HUES64 (cell line): ENCODE measurements at regions not wholly inside any gene's neighbourhood (a gene's known extent, or its start where the extent isn't known, plus 50 kb on each side); places are given as distances from the start of the nearest gene placed in this dataset.
"Not testable (repeated sequence)": the region's sequence is repeated elsewhere in the genome, so short reads cannot be mapped to it uniquely, and the experiment has no call there.

Source experiments
- H3K27ac ChIP-seq: 2 replicates; pipeline ENCODE4 v1.7.0; 2013; ENCODE audit warnings: low read depth, low read length, inconsistent platforms
- H3K27me3 ChIP-seq: 2 replicates; pipeline ENCODE4 v1.6.1; 2013; ENCODE audit warnings: mild to moderate bottlenecking, low read length; ENCODE audit not compliant: insufficient read depth
- H3K36me3 ChIP-seq: 2 replicates; pipeline ENCODE4 v1.6.1; 2013; ENCODE audit warnings: mild to moderate bottlenecking, low read length; ENCODE audit not compliant: insufficient read depth
- H3K4me1 ChIP-seq: 2 replicates; pipeline ENCODE4 v1.6.1; 2013; ENCODE audit warnings: mild to moderate bottlenecking, low read length, moderate library complexity; ENCODE audit not compliant: insufficient read depth
- H3K4me3 ChIP-seq: 2 replicates; pipeline ENCODE4 v1.5.1; 2013; ENCODE audit warnings: mild to moderate bottlenecking, low read length, moderate library complexity
- H3K9ac ChIP-seq: 2 replicates; pipeline ENCODE4 v1.6.1; 2013; ENCODE audit warnings: mild to moderate bottlenecking, low read depth, low read length
- H3K9me3 ChIP-seq: 2 replicates; pipeline ENCODE4 v1.6.1; 2013; ENCODE audit warnings: low read depth, low read length; ENCODE audit not compliant: insufficient read depth
- WGBS: fragments of 150-250, 120-280 bp; methylation state at CpG from one replicate; pipeline ENCODE4 v1.1.7; 2013; ENCODE audit warnings: missing lambda C conversion rate; 5-methylcytosine and 5-hydroxymethylcytosine counted together

DNA sequence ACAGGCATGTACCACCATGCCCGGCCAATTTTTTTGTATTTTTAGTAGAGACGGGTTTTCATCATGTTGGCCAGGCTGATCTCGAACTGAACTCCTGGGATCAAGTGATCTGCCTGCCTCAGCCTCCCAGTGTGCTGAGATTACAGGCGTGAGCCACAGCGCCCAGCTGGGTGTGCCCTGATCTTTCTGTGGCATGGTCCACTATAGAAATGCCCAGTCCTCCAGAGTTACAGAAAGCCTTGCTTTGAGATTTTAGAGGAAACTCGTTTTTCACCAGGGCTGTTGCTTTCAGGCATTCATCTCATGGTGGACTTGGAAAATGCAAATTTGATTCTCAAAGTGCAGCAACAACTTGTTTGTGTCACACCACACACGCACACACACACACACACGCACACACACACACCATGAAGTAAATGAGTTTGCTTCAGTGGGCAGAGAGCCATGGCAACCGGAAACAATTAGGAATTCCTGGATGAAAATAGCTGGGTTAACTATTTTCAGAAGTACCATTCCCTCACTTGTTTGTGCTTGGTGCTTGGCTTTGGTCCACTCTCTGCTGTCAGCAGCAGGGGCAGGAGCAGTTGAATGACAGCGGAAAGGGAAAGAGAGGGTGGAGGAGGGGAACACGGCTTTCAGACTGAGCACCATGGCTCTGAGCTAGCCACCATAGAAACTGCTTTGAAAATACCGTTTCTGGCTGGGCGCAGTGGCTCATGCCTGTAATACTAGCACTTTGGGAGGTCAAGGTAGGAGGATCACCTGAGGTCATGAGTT is 160.1 kb upstream of the NBPF12 start:
- H3K9me3 ChIP-seq, H3K4me1 ChIP-seq, H3K27ac ChIP-seq, H3K27me3 ChIP-seq, H3K36me3 ChIP-seq, H3K4me3 ChIP-seq, H3K9ac ChIP-seq: not testable (repeated sequence)
- 92% methylated on average over 5 of the region's 13 CpGs for WGBS

DNA sequence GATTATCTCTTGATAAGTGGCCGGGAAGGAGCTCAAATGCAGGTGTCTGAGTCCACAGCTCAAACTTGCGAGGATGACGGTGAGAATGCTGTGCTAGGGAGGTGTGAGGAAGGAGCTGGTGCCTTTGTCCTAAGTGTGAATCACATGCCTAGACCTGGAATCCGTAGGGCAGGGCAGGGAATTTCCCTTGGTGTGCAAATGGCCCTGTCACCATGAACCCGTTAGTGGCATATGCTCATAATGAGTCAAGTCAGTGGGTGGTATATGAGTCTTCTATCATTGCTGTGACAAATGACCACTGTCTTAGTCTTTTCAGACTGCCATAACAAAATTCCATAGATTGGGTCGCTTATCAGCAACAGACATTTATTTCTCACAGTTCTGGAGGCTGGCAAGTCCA is 163.1 kb upstream of the NBPF12 start:
- no CpG with 5 or more reads among the region's 6 CpGs for whole genome bisulfite sequencing
- not testable (repeated sequence) for H3K4me1 ChIP-seq, H3K27me3 ChIP-seq, H3K36me3 ChIP-seq, H3K27ac ChIP-seq, H3K9me3 ChIP-seq, H3K4me3 ChIP-seq, H3K9ac ChIP-seq

DNA sequence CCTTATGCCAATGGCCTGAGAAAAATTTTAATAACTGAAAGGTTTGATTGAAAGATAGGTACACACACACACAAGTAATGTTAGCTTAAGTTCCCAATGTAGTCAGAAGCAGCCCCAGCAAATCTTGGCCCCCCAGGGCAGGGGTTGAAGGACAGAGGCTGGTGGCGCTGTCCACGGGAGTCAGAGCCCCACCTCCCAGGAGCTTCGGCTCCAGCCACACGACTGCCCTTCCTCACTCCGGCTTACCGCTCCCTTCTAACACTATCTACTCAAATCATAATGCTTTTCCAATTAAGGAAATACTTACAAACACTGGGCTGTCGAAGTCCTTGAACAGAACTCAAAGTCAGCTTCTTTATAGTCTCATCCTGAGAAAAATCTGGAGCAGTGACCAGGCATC is 163.9 kb upstream of the NBPF12 start:
- not testable (repeated sequence) for H3K4me3 ChIP-seq, H3K27ac ChIP-seq, H3K27me3 ChIP-seq, H3K4me1 ChIP-seq, H3K9ac ChIP-seq, H3K36me3 ChIP-seq, H3K9me3 ChIP-seq
- 85% methylated on average over 6 of the region's 7 CpGs for WGBS

DNA sequence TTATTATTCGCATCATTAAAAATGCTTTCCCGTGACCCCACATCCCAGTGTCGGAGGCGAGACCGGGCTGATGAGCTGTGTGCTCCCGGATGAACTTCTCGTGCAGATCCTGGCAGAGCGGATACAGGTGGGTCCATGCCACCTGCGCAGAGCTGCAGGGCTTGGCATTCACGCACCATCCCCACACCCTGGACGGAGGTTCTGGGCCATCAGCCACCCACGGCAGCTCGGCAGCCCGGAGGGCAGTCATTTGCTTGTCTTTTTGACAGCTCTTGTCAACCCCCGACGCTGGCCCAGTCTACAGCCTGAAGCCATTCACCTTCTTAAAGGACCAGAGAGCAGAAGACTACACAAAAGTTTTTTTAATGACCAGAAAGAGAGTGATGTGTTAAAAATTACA is 166.7 kb upstream of the NBPF12 start:
- H3K27ac ChIP-seq, H3K9me3 ChIP-seq, H3K4me3 ChIP-seq, H3K27me3 ChIP-seq, H3K4me1 ChIP-seq, H3K9ac ChIP-seq, H3K36me3 ChIP-seq: not testable (repeated sequence)
- 83% methylated on average over 15 of the region's 16 CpGs for WGBS

DNA sequence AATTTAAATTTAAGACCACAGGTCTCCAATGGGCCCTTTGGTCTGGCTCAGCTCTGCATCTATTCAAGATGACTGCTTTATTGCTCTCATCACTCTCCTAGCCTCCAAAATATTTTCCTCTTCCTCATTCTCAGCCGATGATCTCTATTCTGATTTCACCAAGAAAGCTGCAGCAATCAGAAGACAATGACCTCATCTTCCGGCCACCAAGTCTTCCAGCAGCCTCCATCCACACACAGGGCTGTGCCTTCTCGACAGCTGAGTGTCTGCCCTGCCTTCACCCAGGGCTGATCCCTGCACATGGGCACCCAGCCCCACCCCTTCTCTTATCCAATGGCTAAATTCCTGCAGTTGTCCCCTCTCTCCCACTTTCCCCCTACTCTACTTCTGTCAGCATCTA is 167.1 kb upstream of the NBPF12 start:
- H3K27ac ChIP-seq, H3K4me1 ChIP-seq, H3K9me3 ChIP-seq, H3K4me3 ChIP-seq, H3K9ac ChIP-seq, H3K36me3 ChIP-seq, H3K27me3 ChIP-seq: not testable (repeated sequence)
- WGBS = no CpG with 5 or more reads among the region's 3 CpGs

DNA sequence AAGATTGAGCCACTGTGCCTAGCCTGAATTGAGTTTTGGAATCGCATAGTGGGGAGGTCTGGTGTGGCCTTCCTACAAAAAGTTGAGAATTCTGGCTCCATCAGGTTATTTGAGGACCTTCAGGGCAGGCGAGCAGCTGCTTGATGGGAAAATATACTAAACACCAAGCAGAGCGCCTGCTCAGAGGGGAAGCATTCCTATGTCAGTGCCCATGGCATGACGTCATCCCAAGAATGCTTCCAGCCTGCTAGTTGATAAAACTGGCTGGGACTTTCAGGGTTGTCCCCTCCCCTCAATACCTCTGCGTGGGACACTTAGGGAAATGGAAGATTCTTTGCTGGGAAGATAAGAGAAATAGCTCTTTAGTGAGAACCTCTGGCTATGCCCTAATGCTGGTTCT is 174.9 kb upstream of the NBPF12 start:
- H3K27ac ChIP-seq, H3K4me3 ChIP-seq, H3K4me1 ChIP-seq, H3K9me3 ChIP-seq, H3K9ac ChIP-seq, H3K36me3 ChIP-seq, H3K27me3 ChIP-seq: not testable (repeated sequence)
- no CpG with 5 or more reads among the region's 5 CpGs for WGBS

DNA sequence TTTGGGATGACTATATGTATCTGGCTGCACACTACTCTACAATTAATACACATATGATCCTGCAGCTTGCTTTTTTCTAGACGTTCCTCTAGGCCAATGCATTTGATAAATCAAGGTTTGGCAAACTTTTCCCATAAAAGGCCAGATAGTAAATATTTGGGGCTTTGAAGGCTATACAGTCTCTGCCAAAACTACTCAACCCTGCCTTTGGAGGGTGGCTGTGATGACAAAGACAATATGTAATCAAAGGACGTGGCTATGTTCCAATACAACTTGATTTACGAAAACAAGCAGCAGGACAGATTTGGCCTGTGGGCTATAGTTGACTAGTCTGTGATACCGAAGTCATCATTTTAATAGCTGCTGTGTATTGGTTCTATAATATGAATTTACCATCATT is 181.3 kb upstream of the NBPF12 start:
- no CpG with 5 or more reads among the region's 4 CpGs for WGBS

DNA sequence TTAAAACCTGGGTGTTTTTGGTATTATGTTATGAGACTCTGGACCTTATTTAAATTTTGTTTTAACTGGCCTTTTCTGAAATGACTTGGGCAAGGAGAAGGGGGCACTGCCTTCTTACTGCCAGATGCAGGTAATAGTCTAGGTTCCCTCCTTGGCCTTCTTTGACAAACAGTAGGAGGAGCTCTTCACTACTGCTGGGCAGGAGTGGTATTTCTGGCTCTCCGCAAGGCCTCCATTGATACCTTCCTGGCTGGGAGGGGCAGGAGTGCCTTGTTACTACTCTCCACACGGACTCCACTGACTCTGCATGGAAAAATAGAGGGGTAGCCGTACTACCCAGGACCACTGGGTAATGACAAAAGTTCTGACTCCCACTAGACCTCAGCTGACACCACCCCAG is 189.4 kb upstream of the NBPF12 start:
- H3K4me3 ChIP-seq, H3K27ac ChIP-seq, H3K4me1 ChIP-seq, H3K9ac ChIP-seq, H3K36me3 ChIP-seq, H3K27me3 ChIP-seq, H3K9me3 ChIP-seq: not testable (repeated sequence)
- no CpG with 5 or more reads among the region's 3 CpGs for whole genome bisulfite sequencing

More for the DNA sequence above, 181.3 kb upstream of the NBPF12 start:
- not testable (repeated sequence) for H3K4me1 ChIP-seq, H3K36me3 ChIP-seq, H3K4me3 ChIP-seq, H3K27me3 ChIP-seq, H3K27ac ChIP-seq, H3K9me3 ChIP-seq, H3K9ac ChIP-seq

DNA sequence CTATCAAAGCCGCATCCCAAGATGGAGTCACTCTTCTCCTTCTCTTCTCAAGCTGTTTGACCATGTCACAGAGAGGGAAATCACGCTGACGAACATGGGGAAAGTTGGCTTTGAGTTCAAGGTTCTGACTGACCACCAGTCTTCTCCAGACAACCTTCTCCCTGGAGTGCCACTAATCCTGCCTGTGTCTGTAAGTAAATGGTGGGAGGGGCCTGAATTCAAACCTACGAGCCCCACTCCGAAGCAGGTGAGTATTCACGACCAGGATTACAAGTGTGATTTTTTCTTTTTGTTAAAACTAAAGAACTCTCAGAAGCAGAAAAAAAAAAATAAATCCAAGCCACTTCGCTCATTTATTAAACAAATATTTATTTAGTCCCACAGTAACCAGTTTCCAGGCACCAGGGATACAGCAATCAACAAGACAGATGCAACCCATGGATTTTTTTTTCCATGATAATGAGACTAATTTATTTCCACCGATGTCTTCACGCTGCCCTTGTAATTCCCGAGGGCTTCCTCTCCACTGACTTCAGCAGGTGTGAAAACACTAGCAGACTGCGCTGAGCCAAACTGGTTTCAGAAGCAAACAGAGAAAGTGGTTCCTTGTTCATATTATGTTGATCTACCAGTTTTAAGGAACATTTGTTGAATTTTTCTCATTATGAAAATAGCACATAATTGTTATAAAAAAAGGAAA is 206.0 kb upstream of the NBPF12 start:
- not testable (repeated sequence) for H3K9me3 ChIP-seq, H3K36me3 ChIP-seq, H3K27ac ChIP-seq, H3K4me1 ChIP-seq, H3K9ac ChIP-seq, H3K27me3 ChIP-seq, H3K4me3 ChIP-seq
- 44% methylated on average over 1 of the region's 11 CpGs for WGBS

DNA sequence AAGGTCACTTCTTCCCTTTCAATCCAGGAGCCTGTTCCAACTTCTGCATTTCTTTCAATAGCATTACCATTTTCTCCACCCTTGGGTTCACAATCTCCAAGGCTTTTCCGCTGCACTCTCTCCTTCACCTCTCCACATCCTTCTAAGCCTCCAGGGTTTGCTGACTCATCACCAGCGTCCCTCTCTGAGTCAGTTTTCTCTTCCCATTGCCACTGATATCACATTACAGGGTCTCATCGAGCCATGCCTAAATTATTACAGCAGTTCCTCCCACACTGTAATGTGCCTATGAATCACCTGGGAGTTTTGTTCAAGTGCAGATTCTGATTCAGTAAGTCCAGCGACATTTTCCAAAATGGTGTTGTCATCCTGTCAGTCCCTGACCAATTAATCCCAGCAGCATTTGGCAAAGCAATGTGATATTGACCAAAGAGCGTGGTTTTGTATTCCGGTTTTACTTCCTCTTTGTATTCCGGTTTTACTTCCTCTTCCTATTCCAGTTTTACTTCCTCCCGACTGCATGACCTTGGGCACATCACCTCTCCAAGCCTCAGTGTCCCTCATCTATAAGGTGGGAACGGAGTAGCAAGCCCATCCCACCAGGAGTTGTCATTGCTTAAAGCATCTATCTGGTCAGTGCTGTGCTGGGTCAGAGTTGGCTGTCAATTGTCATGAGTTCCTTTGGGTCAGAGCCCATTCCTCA is 208.3 kb upstream of the NBPF12 start:
- H3K4me3 ChIP-seq, H3K4me1 ChIP-seq, H3K9me3 ChIP-seq, H3K9ac ChIP-seq, H3K27me3 ChIP-seq, H3K27ac ChIP-seq, H3K36me3 ChIP-seq: not testable (repeated sequence)
- WGBS = 88% methylated on average over 2 of the region's 9 CpGs

DNA sequence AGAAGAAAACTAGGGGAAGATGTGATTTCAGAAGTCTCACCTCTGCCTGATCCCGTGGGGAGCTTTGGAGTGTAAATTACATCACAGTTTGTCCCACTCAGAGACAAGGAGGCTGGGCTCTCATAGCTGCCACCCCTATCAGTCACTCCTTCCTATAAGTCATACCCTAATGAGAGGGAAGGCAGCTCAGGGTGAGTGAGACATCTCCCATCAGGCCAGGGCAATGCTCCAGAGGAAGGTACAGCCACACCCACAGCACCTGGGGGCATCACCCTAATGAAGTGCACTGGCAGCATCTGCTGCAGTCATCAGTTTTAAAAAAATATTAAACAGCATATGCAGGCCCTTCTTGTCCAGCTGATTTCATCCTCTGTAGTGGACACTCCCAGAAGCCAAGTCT is 223.1 kb upstream of the NBPF12 start:
- H3K4me3 ChIP-seq, H3K9me3 ChIP-seq, H3K9ac ChIP-seq, H3K36me3 ChIP-seq, H3K27ac ChIP-seq, H3K4me1 ChIP-seq, H3K27me3 ChIP-seq: not testable (repeated sequence)
- WGBS = no CpG with 5 or more reads among the region's 1 CpG
